Ishikawa (cell line): ENCODE measurements at regions not wholly inside any gene's neighbourhood (a gene's known extent, or its start where the extent isn't known, plus 50 kb on each side); places are given as distances from the start of the nearest gene placed in this dataset.

Source experiments
- CEBPB ChIP-seq: IDR thresholded peaks from 2 replicates; pipeline ENCODE4 v1.6.1; 2012
- CREB1 ChIP-seq: IDR thresholded peaks from 2 replicates; pipeline ENCODE4 v1.6.1; 2012; ENCODE audit warnings: low read depth
- EGR1 ChIP-seq: IDR thresholded peaks from 2 replicates; pipeline ENCODE4 v1.6.1; 2012
- EP300 ChIP-seq: IDR thresholded peaks from 2 replicates; pipeline ENCODE4 v1.6.1; 2012; ENCODE audit warnings: borderline replicate concordance
- FOXM1 ChIP-seq: IDR thresholded peaks from 2 replicates; pipeline ENCODE4 v1.6.1; 2012; ENCODE audit warnings: low read depth, borderline replicate concordance
- MAX ChIP-seq: IDR thresholded peaks from 2 replicates; pipeline ENCODE4 v1.6.1; 2012
- NFIC ChIP-seq: IDR thresholded peaks from 2 replicates; pipeline ENCODE4 v1.6.1; 2012
- RAD21 ChIP-seq: IDR thresholded peaks from 2 replicates; pipeline ENCODE4 v1.6.1; 2012; ENCODE audit warnings: low read depth
- TAF1 ChIP-seq: IDR thresholded peaks from 2 replicates; pipeline ENCODE4 v1.6.1; 2012; ENCODE audit warnings: low read depth, mild to moderate bottlenecking
- TCF12 ChIP-seq: IDR thresholded peaks from 2 replicates; pipeline ENCODE4 v1.6.1; 2012; ENCODE audit warnings: low read depth
- TEAD4 ChIP-seq: IDR thresholded peaks from 2 replicates; pipeline ENCODE4 v1.6.1; 2012
- USF1 ChIP-seq: IDR thresholded peaks from 2 replicates; pipeline ENCODE4 v1.6.1; 2012
- YY1 ChIP-seq: IDR thresholded peaks from 2 replicates; pipeline ENCODE4 v1.6.1; 2012; ENCODE audit warnings: low read depth
- ZBTB7A ChIP-seq: IDR thresholded peaks from 2 replicates; pipeline ENCODE4 v1.6.1; 2012; ENCODE audit warnings: low read depth
- TF ChIP-seq, protein P1 (sequence below): IDR thresholded peaks from 2 replicates; pipeline ENCODE4 v1.6.1; 2012; ENCODE audit warnings: low read depth, mild to moderate bottlenecking

- TF ChIP-seq TEAD4 (no peak), USF1 (no peak), NFIC (no peak), TCF12 (no peak), EGR1 (no peak), FOXM1 (no peak), EP300 (no peak), MAX (no peak), CEBPB (no peak), ZBTB7A (no peak)
- TF ChIP-seq, protein P1, sequence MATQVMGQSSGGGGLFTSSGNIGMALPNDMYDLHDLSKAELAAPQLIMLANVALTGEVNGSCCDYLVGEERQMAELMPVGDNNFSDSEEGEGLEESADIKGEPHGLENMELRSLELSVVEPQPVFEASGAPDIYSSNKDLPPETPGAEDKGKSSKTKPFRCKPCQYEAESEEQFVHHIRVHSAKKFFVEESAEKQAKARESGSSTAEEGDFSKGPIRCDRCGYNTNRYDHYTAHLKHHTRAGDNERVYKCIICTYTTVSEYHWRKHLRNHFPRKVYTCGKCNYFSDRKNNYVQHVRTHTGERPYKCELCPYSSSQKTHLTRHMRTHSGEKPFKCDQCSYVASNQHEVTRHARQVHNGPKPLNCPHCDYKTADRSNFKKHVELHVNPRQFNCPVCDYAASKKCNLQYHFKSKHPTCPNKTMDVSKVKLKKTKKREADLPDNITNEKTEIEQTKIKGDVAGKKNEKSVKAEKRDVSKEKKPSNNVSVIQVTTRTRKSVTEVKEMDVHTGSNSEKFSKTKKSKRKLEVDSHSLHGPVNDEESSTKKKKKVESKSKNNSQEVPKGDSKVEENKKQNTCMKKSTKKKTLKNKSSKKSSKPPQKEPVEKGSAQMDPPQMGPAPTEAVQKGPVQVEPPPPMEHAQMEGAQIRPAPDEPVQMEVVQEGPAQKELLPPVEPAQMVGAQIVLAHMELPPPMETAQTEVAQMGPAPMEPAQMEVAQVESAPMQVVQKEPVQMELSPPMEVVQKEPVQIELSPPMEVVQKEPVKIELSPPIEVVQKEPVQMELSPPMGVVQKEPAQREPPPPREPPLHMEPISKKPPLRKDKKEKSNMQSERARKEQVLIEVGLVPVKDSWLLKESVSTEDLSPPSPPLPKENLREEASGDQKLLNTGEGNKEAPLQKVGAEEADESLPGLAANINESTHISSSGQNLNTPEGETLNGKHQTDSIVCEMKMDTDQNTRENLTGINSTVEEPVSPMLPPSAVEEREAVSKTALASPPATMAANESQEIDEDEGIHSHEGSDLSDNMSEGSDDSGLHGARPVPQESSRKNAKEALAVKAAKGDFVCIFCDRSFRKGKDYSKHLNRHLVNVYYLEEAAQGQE, result no peak
Observed at GRCh38 chr13:87982400-87982799, 311.2 kb downstream of the SLITRK5 start.

- no peak for TF ChIP-seq YY1
- TF ChIP-seq RAD21, result no peak
- no peak for TF ChIP-seq NFIC
- TF ChIP-seq FOXM1, result no peak
Observed at GRCh38 chr13:87986639-87987250, 315.6 kb downstream of the SLITRK5 start.

- no peak for TF ChIP-seq NFIC
- no peak for TF ChIP-seq FOXM1
- no peak for TF ChIP-seq TAF1
- TF ChIP-seq YY1, result no peak
- no peak for TF ChIP-seq EGR1
- no peak for TF ChIP-seq MAX
- no peak for TF ChIP-seq CEBPB
- no peak for TF ChIP-seq RAD21
Observed at GRCh38 chr13:87998081-87998480, 326.9 kb downstream of the SLITRK5 start.

DNA sequence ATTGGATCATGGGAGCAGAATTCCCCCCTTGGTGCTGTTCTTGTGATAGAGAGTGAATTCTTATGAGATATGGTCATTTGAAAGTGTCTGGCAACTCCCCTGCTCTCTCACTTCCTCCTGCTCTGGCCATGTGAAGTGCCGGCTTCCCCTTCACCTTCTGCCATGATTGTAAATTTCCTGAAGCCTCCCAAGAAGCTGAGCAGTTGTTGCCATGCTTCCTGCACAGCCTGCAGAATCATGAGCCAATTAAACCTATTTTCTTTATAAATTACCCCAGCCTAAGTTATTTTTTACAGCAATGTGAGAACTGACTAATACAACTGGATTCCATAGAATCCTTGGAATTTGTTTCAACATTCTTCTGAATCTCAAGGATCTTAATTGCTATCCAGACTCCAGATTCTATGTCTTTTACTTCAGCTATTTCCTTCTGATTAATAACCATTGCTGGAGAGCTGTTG, 328.1 kb downstream of the SLITRK5 start:
- TF ChIP-seq TAF1 (no peak), FOXM1 (0 out of 2 replicates have a peak, but pooled peaks have one; percentile 27), YY1 (no peak), TCF12 (no peak), USF1 (no peak), EP300 (peak; percentile 57; the same call in 1 of the 2 replicates), TEAD4 (peak; percentile 93), ZBTB7A (no peak), CEBPB (0 out of 2 replicates have a peak, but pooled peaks have one; percentile 9), NFIC (0 out of 2 replicates have a peak, but pooled peaks have one; percentile 25), RAD21 (no peak), MAX (no peak; the same call in 1 of the 2 replicates), EGR1 (no peak), CREB1 (no peak)
- TF ChIP-seq, protein P1, result no peak

GRCh38 chr13:87999788-88000187, 328.6 kb downstream of the SLITRK5 start:
- no peak for TF ChIP-seq EGR1
- TF ChIP-seq MAX, result no peak
- no peak for TF ChIP-seq USF1
- TF ChIP-seq RAD21, result peak; percentile 30; the same call in 1 of the 2 replicates
- TF ChIP-seq TAF1, result no peak

DNA sequence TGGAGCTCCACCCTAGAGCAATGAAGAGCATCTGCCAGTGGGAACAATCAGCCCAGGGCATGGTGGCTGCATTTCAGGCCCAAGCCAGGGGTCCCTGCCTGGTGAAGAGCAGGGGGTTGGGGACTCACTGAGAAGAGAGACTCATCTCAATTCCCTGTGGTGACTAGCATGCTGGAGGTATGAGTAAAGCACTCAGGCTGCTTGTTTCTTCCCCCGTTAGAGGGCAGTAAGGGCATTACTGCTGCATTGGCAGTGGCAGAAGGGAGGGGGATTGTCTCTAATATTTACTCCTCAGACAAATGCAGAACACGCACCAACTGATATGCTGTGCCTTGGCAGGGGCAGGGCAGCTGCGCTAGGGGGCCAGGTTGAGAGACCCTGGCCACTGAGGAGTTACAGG, 329.1 kb downstream of the SLITRK5 start:
- TF ChIP-seq CEBPB (no peak), EP300 (0 out of 2 replicates have a peak, but pooled peaks have one; percentile 7), NFIC (no peak), ZBTB7A (0 out of 2 replicates have a peak, but pooled peaks have one; percentile 20), EGR1 (no peak)
